Osteocyte (in vitro differentiated cells): ENCODE measurements at regions not wholly inside any gene's neighbourhood (a gene's known extent, or its start where the extent isn't known, plus 50 kb on each side); places are given as distances from the start of the nearest gene placed in this dataset.

Experiments
- DNase-seq: peaks from one replicate; pipeline ENCODE4 v3.0.0; 2021; ENCODE audit warnings: mixed read lengths; ENCODE audit not compliant: unreplicated experiment; ENCODE audit errors: extremely low spot score
- H3K27ac Mint-ChIP-seq: one replicate; pipeline ENCODE4 v1.8.0; 2021; ENCODE audit warnings: mild to moderate bottlenecking, mixed read lengths; ENCODE audit not compliant: unreplicated experiment
- H3K27me3 Mint-ChIP-seq: one replicate; pipeline ENCODE4 v1.8.0; 2021; ENCODE audit warnings: mixed read lengths; ENCODE audit not compliant: unreplicated experiment
- H3K36me3 Mint-ChIP-seq: one replicate; pipeline ENCODE4 v1.8.0; 2021; ENCODE audit warnings: mixed read lengths; ENCODE audit not compliant: unreplicated experiment
- H3K4me1 Mint-ChIP-seq: one replicate; pipeline ENCODE4 v1.8.0; 2021; ENCODE audit warnings: mixed read lengths; ENCODE audit not compliant: unreplicated experiment
- H3K4me3 Mint-ChIP-seq: one replicate; pipeline ENCODE4 v1.8.0; 2021; ENCODE audit warnings: mild to moderate bottlenecking, moderate library complexity, mixed read lengths; ENCODE audit not compliant: unreplicated experiment
- H3K9me3 Mint-ChIP-seq: one replicate; pipeline ENCODE4 v1.8.0; 2021; ENCODE audit warnings: mixed read lengths; ENCODE audit not compliant: unreplicated experiment
- TF ChIP-seq, protein P1 (sequence below): fragments of 200-600 bp; sonication (generic); IDR thresholded peaks from 2 replicates; pipeline ENCODE4 v1.5.0; 2021; ENCODE audit warnings: antibody characterized with exemption, mild to moderate bottlenecking, moderate library complexity

DNA sequence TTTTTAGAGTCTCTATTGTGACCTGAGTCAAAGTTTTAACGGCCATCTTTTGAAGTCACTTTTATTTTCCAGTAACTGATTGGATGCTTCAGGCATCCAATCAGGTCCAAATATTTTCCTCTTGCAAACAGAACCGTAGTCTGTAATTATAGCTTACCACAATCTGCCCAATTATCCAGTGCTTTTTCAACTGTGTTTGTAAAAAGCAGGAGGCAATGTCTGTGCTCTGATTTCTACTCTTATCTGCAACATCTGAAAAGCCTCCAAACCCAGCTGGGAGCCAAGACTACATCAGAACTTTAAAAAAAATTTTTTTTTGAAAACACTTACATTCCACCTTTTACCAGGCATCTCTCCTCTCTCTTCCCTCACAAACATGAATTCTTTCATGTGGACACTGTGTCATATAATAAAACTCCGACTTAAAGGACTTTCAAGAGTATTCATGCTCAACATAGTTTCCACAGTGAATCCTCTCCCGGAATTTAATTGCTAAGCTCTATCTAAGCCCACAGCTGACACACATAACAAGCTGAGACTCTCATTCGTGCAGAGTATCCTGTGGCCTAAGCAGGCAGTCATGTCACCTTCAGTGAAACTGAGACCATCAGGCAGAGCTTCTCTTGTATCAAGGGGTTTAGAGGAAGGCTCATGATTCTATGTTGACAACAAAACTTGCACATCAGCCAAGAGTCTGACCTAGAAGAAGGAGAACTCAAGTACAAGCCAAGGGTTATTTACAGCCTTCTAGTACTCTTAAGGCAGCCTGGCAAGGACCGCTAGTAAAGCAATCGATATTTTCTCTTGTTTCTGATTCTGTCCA lies 272.7 kb downstream of the TLE1 start:
- Mint-ChIP-seq H3K27ac (no peak overlapping the region), H3K4me3 (no peak overlapping the region), H3K36me3 (peaks cover 3% of the 10 kb centered on the region), H3K9me3 (peaks cover 8% of the 10 kb centered on the region), H3K27me3 (no peaks in the 10 kb centered on the region), H3K4me1 (peaks cover 15% of the 10 kb centered on the region)
- TF ChIP-seq, protein P1, sequence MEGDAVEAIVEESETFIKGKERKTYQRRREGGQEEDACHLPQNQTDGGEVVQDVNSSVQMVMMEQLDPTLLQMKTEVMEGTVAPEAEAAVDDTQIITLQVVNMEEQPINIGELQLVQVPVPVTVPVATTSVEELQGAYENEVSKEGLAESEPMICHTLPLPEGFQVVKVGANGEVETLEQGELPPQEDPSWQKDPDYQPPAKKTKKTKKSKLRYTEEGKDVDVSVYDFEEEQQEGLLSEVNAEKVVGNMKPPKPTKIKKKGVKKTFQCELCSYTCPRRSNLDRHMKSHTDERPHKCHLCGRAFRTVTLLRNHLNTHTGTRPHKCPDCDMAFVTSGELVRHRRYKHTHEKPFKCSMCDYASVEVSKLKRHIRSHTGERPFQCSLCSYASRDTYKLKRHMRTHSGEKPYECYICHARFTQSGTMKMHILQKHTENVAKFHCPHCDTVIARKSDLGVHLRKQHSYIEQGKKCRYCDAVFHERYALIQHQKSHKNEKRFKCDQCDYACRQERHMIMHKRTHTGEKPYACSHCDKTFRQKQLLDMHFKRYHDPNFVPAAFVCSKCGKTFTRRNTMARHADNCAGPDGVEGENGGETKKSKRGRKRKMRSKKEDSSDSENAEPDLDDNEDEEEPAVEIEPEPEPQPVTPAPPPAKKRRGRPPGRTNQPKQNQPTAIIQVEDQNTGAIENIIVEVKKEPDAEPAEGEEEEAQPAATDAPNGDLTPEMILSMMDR = no peak
- no peak for DNase-seq

DNA sequence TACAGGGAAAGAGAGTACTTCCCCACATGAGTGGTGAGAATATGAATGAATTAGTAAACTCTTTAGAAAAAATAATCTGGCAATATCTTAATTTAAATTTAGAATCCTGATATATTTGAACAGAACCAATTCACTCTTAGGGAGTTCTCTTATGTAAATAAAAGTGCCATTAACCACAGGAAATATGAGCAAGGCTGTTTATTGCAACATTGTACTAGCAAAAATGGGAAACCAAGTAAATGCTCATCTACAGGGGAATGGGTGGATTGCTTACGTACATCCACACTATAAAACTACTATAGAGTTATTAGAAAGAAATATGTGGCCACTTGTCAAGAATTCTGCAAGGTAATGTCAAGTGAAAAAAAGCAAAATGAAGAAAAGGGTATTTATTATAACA lies 274.5 kb downstream of the TLE1 start:
- peaks cover 3% of the 10 kb centered on the region for H3K36me3 Mint-ChIP-seq
- H3K9me3 Mint-ChIP-seq = peaks cover 6% of the 10 kb centered on the region
- H3K27ac Mint-ChIP-seq = no peak overlapping the region
- DNase-seq = no peak
- no peaks in the 10 kb centered on the region for H3K27me3 Mint-ChIP-seq
- no peak overlapping the region for H3K4me3 Mint-ChIP-seq
- peaks cover 24% of the 10 kb centered on the region for H3K4me1 Mint-ChIP-seq
- TF ChIP-seq, protein P1 = no peak

DNA sequence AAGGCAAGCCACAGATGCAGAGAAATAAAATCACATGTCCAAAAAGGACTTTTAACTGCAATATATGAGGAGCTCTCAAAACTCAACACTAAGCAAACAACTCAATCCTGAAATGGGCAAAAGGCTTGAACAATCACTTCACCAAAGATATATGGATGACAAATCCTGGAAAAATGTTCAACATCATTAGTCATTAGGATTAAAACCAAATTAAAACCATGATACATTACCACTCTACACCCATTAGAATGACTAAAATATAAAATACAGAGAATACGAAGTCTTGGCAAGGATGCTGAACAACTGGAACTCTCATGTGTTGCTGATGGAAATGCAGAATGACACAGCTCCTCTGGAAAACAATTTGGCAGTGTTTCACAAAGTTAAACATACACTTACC lies 277.4 kb downstream of the TLE1 start:
- H3K4me1 Mint-ChIP-seq = peaks cover 11% of the 10 kb centered on the region

DNA sequence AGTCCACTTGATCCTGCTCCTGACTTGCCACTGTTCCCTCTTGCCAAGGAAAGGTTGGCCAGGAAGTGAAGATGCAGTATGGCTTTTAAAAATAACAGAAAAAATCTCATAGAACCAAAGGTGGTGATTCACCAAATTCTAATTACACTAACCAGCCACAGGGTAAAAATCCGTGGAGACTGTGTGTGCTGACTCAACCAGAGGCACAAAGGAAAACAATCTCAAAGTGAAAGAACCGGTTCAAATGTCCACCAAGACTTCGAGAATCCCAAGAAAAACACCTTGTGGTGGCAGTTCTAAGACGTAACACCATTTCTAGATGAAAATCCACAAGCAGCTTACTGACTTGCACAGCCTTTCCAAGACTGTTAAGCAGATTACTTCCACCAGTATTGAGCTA lies 279.1 kb downstream of the TLE1 start:
- Mint-ChIP-seq H3K27ac (no peak overlapping the region), H3K9me3 (no peaks in the 10 kb centered on the region), H3K27me3 (no peaks in the 10 kb centered on the region), H3K4me1 (peaks cover 11% of the 10 kb centered on the region), H3K36me3 (no peaks in the 10 kb centered on the region), H3K4me3 (peak overlapping the region; percentile 4)
- DNase-seq = no peak
- TF ChIP-seq, protein P1 = no peak

More for the DNA sequence above, 277.4 kb downstream of the TLE1 start:
- H3K4me3 Mint-ChIP-seq = no peak overlapping the region
- no peaks in the 10 kb centered on the region for H3K9me3 Mint-ChIP-seq
- H3K36me3 Mint-ChIP-seq = peaks cover 3% of the 10 kb centered on the region
- H3K27me3 Mint-ChIP-seq = no peaks in the 10 kb centered on the region
- H3K27ac Mint-ChIP-seq = no peak overlapping the region
- TF ChIP-seq, protein P1 = no peak
- DNase-seq = no peak

DNA sequence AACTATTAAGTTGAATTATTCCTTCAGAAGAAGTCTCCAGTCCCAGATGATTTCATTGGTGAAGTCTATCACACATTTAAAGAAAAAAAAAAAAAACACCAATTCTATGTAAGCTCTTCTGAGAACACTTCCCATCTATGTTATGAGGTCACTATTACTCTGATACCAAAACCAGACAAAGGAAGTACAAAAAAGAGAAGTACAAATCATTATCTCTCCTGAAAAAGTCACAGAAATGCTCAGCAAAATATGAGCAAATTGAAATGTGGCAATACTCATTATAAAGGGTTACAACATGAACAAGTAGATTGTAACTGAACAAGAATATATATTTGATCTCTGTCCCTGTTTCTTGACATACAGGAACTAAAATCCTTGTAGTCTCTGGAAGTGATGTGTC lies 280.4 kb downstream of the TLE1 start:
- Mint-ChIP-seq H3K4me1 (peaks cover 11% of the 10 kb centered on the region), H3K9me3 (no peaks in the 10 kb centered on the region), H3K36me3 (no peaks in the 10 kb centered on the region), H3K4me3 (no peak overlapping the region), H3K27ac (no peak overlapping the region), H3K27me3 (no peaks in the 10 kb centered on the region)
- TF ChIP-seq, protein P1 = no peak
- no peak for DNase-seq
